ENCODE measurements at regions not wholly inside any gene's neighbourhood (a gene's known extent, or its start where the extent isn't known, plus 50 kb on each side); places are given as distances from the start of the nearest gene placed in this dataset.

DNA sequence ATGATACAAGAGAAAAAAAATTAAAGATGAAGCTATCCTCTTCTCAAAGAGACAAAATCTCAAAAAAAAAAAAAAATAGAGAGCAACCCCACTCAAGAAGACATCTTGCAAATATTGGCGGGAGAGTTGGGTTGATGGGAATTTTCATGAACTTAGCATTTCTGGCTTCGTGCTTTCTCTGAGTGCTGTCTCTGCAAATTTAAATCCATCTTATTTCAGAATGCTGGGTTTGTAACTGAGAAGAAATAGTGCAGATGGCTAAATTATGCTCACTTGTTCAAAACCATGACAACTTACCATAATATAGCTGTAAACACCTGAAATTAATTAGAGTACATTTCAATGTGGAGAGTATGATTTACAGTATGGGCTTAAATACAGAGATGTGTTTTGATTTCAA lies 484.8 kb upstream of the CELF2 start:
- 97% methylated on average over 2 of the region's 2 CpGs for WGBS
- no peak for DNase-seq (ENCODE audit: low read depth in 6 of 9, low spot score in 9 of 9)
- no peaks in the 10 kb centered on the region for H3K9me3 ChIP-seq (ENCODE audit: control insufficient read depth in 2 of 2, insufficient read depth in 1 of 2, low read length in 1 of 2)
- no peaks in the 10 kb centered on the region for H3K4me1 ChIP-seq (ENCODE audit: control insufficient read depth in 2 of 2, insufficient read depth in 2 of 2, low read length in 2 of 2)
- no peaks in the 10 kb centered on the region for H3K36me3 ChIP-seq (ENCODE audit: control insufficient read depth in 2 of 2, insufficient read depth in 2 of 2, low read length in 1 of 2)
- H3K27ac ChIP-seq (ENCODE audit: low read depth in 1 of 2, low read length in 1 of 2): no peak overlapping the region
- H3K4me3 ChIP-seq (ENCODE audit: low read length in 2 of 2): no peak overlapping the region
- no peaks in the 10 kb centered on the region for H3K27me3 ChIP-seq (ENCODE audit: control insufficient read depth in 2 of 2, insufficient read depth in 1 of 2, low read length in 1 of 2)

DNA sequence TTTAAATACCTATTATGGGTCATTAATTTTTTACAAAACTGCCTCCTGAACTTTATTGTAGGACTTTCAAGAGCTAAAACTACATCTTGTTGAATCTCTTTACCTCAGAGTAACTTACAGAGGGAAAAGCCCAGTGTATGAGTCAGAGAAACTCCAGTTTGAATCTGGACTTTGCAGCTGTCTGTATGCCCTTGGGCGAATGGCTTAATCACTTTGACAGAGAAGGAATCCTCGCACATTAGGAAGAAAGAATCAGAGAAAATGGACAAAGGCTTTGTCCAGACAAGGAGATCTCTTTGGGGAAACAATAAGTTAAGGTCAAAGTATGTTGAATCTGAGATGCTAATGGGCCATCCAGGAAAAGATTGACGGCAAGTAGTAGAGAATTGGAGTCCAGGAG lies 484.2 kb upstream of the CELF2 start:
- H3K4me3 ChIP-seq (ENCODE audit: low read length in 2 of 2): no peak overlapping the region
- WGBS: 96% methylated on average over 3 of the region's 3 CpGs

GRCh38 chr10:10538326-10538725 lies 479.3 kb upstream of the CELF2 start:
- 79% methylated on average over 1 of the region's 1 CpG for WGBS
- Histone ChIP-seq H3K27me3 (ENCODE audit: control insufficient read depth in 2 of 2, insufficient read depth in 1 of 2, low read length in 1 of 2) (no peaks in the 10 kb centered on the region), H3K36me3 (ENCODE audit: control insufficient read depth in 2 of 2, insufficient read depth in 2 of 2, low read length in 1 of 2) (no peaks in the 10 kb centered on the region), H3K4me3 (ENCODE audit: low read length in 2 of 2) (no peak overlapping the region), H3K27ac (ENCODE audit: low read depth in 1 of 2, low read length in 1 of 2) (no peak overlapping the region), H3K4me1 (ENCODE audit: control insufficient read depth in 2 of 2, insufficient read depth in 2 of 2, low read length in 2 of 2) (no peaks in the 10 kb centered on the region), H3K9me3 (ENCODE audit: control insufficient read depth in 2 of 2, insufficient read depth in 1 of 2, low read length in 1 of 2) (no peaks in the 10 kb centered on the region)
- no peak for DNase-seq (ENCODE audit: low read depth in 6 of 9, low spot score in 9 of 9)

More for the DNA sequence above, 484.2 kb upstream of the CELF2 start:
- Histone ChIP-seq H3K9me3 (ENCODE audit: control insufficient read depth in 2 of 2, insufficient read depth in 1 of 2, low read length in 1 of 2) (no peaks in the 10 kb centered on the region), H3K27ac (ENCODE audit: low read depth in 1 of 2, low read length in 1 of 2) (no peak overlapping the region), H3K36me3 (ENCODE audit: control insufficient read depth in 2 of 2, insufficient read depth in 2 of 2, low read length in 1 of 2) (no peaks in the 10 kb centered on the region), H3K4me1 (ENCODE audit: control insufficient read depth in 2 of 2, insufficient read depth in 2 of 2, low read length in 2 of 2) (no peaks in the 10 kb centered on the region), H3K27me3 (ENCODE audit: control insufficient read depth in 2 of 2, insufficient read depth in 1 of 2, low read length in 1 of 2) (no peaks in the 10 kb centered on the region)
- no peak for DNase-seq (ENCODE audit: low read depth in 6 of 9, low spot score in 9 of 9)

DNA sequence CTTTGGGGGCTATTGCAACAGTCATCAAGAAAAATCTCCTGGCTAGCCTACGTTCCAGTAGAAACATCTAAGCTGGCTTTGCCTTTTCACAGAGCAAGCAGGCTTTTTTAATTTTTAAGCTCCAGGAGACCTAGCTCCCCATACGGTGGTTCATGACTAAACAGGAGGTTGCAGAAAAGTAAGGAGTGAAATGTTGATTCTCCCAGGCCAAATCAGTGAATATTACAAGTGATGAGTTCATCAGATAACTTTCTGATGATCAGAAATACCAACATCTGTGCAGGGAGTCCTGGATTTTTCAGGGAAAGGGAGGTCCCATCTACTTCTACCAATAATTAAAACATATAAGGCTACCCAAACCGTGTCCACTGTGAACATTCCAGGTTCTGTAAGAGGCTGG lies 477.3 kb upstream of the CELF2 start:
- Histone ChIP-seq H3K27me3 (ENCODE audit: control insufficient read depth in 2 of 2, insufficient read depth in 1 of 2, low read length in 1 of 2) (no peaks in the 10 kb centered on the region), H3K4me1 (ENCODE audit: control insufficient read depth in 2 of 2, insufficient read depth in 2 of 2, low read length in 2 of 2) (no peaks in the 10 kb centered on the region), H3K36me3 (ENCODE audit: control insufficient read depth in 2 of 2, insufficient read depth in 2 of 2, low read length in 1 of 2) (no peaks in the 10 kb centered on the region), H3K27ac (ENCODE audit: low read depth in 1 of 2, low read length in 1 of 2) (no peak overlapping the region), H3K9me3 (ENCODE audit: control insufficient read depth in 2 of 2, insufficient read depth in 1 of 2, low read length in 1 of 2) (no peaks in the 10 kb centered on the region), H3K4me3 (ENCODE audit: low read length in 2 of 2) (no peak overlapping the region)
- no peak for DNase-seq (ENCODE audit: low read depth in 6 of 9, low spot score in 9 of 9)
- 92% methylated on average over 3 of the region's 3 CpGs for WGBS

GRCh38 chr10:10542477-10542876 lies 475.2 kb upstream of the CELF2 start:
- Histone ChIP-seq H3K4me1 (ENCODE audit: control insufficient read depth in 2 of 2, insufficient read depth in 2 of 2, low read length in 2 of 2) (no peaks in the 10 kb centered on the region), H3K27me3 (ENCODE audit: control insufficient read depth in 2 of 2, insufficient read depth in 1 of 2, low read length in 1 of 2) (no peaks in the 10 kb centered on the region), H3K4me3 (ENCODE audit: low read length in 2 of 2) (no peak overlapping the region), H3K36me3 (ENCODE audit: control insufficient read depth in 2 of 2, insufficient read depth in 2 of 2, low read length in 1 of 2) (no peaks in the 10 kb centered on the region), H3K9me3 (ENCODE audit: control insufficient read depth in 2 of 2, insufficient read depth in 1 of 2, low read length in 1 of 2) (no peaks in the 10 kb centered on the region), H3K27ac (ENCODE audit: low read depth in 1 of 2, low read length in 1 of 2) (no peak overlapping the region)
- 95% methylated on average over 1 of the region's 1 CpG for WGBS
- DNase-seq (ENCODE audit: low read depth in 6 of 9, low spot score in 9 of 9): no peak

DNA sequence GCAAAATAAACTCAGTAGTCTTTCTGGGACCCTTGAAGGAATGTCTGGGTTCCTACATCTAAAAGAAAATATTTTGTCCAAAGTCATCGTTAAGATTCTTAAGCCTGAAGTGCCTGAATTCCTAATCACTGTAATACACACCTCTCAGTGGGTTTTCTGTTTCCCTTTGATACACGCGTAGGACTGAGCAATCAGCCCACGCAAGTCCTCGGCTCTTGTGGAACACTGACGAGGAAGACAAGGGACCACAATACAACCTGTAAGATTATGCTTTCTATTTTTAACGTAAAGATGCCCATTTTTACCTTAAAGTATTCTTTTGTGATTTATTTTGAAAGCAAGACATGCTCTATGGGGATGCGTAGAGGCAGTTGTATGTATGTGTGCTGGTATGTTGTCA lies 472.8 kb upstream of the CELF2 start:
- Histone ChIP-seq H3K27me3 (ENCODE audit: control insufficient read depth in 2 of 2, insufficient read depth in 1 of 2, low read length in 1 of 2) (no peaks in the 10 kb centered on the region), H3K4me3 (ENCODE audit: low read length in 2 of 2) (no peak overlapping the region), H3K9me3 (ENCODE audit: control insufficient read depth in 2 of 2, insufficient read depth in 1 of 2, low read length in 1 of 2) (no peaks in the 10 kb centered on the region), H3K36me3 (ENCODE audit: control insufficient read depth in 2 of 2, insufficient read depth in 2 of 2, low read length in 1 of 2) (no peaks in the 10 kb centered on the region), H3K27ac (ENCODE audit: low read depth in 1 of 2, low read length in 1 of 2) (no peak overlapping the region), H3K4me1 (ENCODE audit: control insufficient read depth in 2 of 2, insufficient read depth in 2 of 2, low read length in 2 of 2) (no peaks in the 10 kb centered on the region)
- 45% methylated on average over 8 of the region's 8 CpGs for WGBS
- DNase-seq (ENCODE audit: low read depth in 6 of 9, low spot score in 9 of 9): no peak

GRCh38 chr10:10545771-10546170 lies 471.9 kb upstream of the CELF2 start:
- DNase-seq (ENCODE audit: low read depth in 6 of 9, low spot score in 9 of 9): no peak

DNA sequence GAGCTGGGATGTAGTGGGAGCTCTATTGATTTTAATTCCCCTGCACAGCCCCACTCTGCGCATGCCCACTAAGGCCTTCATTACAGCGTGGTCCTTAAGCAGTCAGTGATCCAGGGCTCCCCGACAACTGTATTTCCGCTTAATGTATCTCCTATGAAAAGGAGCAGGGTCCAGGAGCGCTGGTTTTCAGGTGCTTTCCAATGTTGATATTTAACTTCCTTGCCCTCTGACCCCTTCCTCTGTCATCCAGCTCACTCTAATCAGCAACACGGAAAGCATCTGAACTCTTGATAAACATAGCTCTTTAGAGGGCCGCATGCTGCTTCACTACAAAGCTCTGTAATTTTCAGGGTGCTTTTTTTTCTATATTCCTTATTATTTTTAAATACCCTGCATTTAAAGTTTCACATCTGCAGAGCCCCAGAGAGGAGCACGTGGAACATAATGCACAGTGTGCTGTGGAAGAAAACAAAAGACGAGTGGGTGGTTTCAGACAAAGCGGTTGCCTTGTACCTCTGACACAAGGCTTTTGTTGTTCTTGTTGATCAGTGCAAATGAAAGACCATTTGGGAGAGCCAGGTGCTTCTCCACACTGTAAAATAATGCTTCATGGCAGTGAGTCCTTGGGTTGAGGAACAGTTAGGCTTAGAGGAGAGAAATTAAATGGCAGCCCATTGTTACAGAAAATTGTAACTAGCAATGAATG lies 465.9 kb upstream of the CELF2 start:
- Histone ChIP-seq H3K27me3 (ENCODE audit: control insufficient read depth in 2 of 2, insufficient read depth in 1 of 2, low read length in 1 of 2) (no peaks in the 10 kb centered on the region), H3K4me3 (ENCODE audit: low read length in 2 of 2) (no peak overlapping the region), H3K27ac (ENCODE audit: low read depth in 1 of 2, low read length in 1 of 2) (no peak overlapping the region), H3K36me3 (ENCODE audit: control insufficient read depth in 2 of 2, insufficient read depth in 2 of 2, low read length in 1 of 2) (no peaks in the 10 kb centered on the region), H3K9me3 (ENCODE audit: control insufficient read depth in 2 of 2, insufficient read depth in 1 of 2, low read length in 1 of 2) (no peaks in the 10 kb centered on the region), H3K4me1 (ENCODE audit: control insufficient read depth in 2 of 2, insufficient read depth in 2 of 2, low read length in 2 of 2) (no peaks in the 10 kb centered on the region)
- DNase-seq (ENCODE audit: low read depth in 6 of 9, low spot score in 9 of 9): no peak
- WGBS: 96% methylated on average over 10 of the region's 10 CpGs

More at GRCh38 chr10:10545771-10546170, 471.9 kb upstream of the CELF2 start:
- no peak overlapping the region for H3K4me3 ChIP-seq (ENCODE audit: low read length in 2 of 2)
- H3K27me3 ChIP-seq (ENCODE audit: control insufficient read depth in 2 of 2, insufficient read depth in 1 of 2, low read length in 1 of 2): no peaks in the 10 kb centered on the region
- H3K4me1 ChIP-seq (ENCODE audit: control insufficient read depth in 2 of 2, insufficient read depth in 2 of 2, low read length in 2 of 2): no peaks in the 10 kb centered on the region
- H3K9me3 ChIP-seq (ENCODE audit: control insufficient read depth in 2 of 2, insufficient read depth in 1 of 2, low read length in 1 of 2): no peaks in the 10 kb centered on the region
- 84% methylated on average over 5 of the region's 5 CpGs for WGBS
- H3K36me3 ChIP-seq (ENCODE audit: control insufficient read depth in 2 of 2, insufficient read depth in 2 of 2, low read length in 1 of 2): no peaks in the 10 kb centered on the region
- H3K27ac ChIP-seq (ENCODE audit: low read depth in 1 of 2, low read length in 1 of 2): no peak overlapping the region

- Histone ChIP-seq H3K4me1 (ENCODE audit: control insufficient read depth in 2 of 2, insufficient read depth in 2 of 2, low read length in 2 of 2) (no peaks in the 10 kb centered on the region), H3K4me3 (ENCODE audit: low read length in 2 of 2) (no peak overlapping the region), H3K27ac (ENCODE audit: low read depth in 1 of 2, low read length in 1 of 2) (no peak overlapping the region), H3K27me3 (ENCODE audit: control insufficient read depth in 2 of 2, insufficient read depth in 1 of 2, low read length in 1 of 2) (no peaks in the 10 kb centered on the region), H3K36me3 (ENCODE audit: control insufficient read depth in 2 of 2, insufficient read depth in 2 of 2, low read length in 1 of 2) (no peaks in the 10 kb centered on the region), H3K9me3 (ENCODE audit: control insufficient read depth in 2 of 2, insufficient read depth in 1 of 2, low read length in 1 of 2) (no peaks in the 10 kb centered on the region)
- WGBS: 89% methylated on average over 3 of the region's 3 CpGs
- no peak for DNase-seq (ENCODE audit: low read depth in 6 of 9, low spot score in 9 of 9)
Observed at GRCh38 chr10:10552948-10553347, 464.7 kb upstream of the CELF2 start.
